Esophagus squamous epithelium (tissue), 4 donors: ENCODE measurements at regions not wholly inside any gene's neighbourhood (a gene's known extent, or its start where the extent isn't known, plus 50 kb on each side); places are given as distances from the start of the nearest gene placed in this dataset.

Experiments used
- POLR2A ChIP-seq, 4 donors: fragments of 450-650 bp; IDR thresholded peaks; one replicate each; pipeline ENCODE4 v1.6.1; 2017; ENCODE audit warnings: antibody characterized with exemption in 4 of 4, mild to moderate bottlenecking in 4 of 4, moderate library complexity in 3 of 4
- TF ChIP-seq, protein P1 (sequence below), 6 experiments: fragments of 450-650 bp in 4 of 6; fragments of 200-600 bp in 2 of 6; sonication (generic) in 2 of 6; IDR thresholded peaks; one replicate each; pipeline ENCODE4 v1.5.1; 2016 to 2019; ENCODE audit warnings: antibody characterized with exemption in 6 of 6, mild to moderate bottlenecking in 4 of 6, moderate library complexity in 4 of 6

DNA sequence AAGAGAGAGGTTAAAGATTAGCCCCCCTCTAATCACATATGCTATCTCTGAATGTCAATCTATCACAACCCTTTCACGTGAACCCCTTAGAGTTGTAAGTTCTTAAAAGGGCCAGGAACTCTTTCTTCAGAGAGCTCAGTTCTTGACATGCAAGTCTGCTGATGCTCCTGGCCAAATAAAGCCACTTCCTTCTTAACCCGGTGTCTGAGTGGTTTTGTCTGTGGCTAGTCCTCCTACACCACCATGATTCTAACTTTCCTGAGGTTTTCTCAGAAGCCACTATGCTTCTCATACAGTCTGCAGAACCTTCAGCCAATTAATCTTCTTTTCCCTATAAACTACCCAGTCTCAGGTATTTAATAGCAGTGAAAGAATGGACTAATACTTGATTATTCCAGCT is 231.1 kb upstream of the CNTN6 start:
- TF ChIP-seq, protein P1, sequence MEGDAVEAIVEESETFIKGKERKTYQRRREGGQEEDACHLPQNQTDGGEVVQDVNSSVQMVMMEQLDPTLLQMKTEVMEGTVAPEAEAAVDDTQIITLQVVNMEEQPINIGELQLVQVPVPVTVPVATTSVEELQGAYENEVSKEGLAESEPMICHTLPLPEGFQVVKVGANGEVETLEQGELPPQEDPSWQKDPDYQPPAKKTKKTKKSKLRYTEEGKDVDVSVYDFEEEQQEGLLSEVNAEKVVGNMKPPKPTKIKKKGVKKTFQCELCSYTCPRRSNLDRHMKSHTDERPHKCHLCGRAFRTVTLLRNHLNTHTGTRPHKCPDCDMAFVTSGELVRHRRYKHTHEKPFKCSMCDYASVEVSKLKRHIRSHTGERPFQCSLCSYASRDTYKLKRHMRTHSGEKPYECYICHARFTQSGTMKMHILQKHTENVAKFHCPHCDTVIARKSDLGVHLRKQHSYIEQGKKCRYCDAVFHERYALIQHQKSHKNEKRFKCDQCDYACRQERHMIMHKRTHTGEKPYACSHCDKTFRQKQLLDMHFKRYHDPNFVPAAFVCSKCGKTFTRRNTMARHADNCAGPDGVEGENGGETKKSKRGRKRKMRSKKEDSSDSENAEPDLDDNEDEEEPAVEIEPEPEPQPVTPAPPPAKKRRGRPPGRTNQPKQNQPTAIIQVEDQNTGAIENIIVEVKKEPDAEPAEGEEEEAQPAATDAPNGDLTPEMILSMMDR (IDR thresholded peaks at IDR 0.05) = no peak
- no peak for TF ChIP-seq POLR2A (IDR thresholded peaks at IDR 0.05)
